ENCODE measurements at regions not wholly inside any gene's neighbourhood (a gene's known extent, or its start where the extent isn't known, plus 50 kb on each side); places are given as distances from the start of the nearest gene placed in this dataset.

- no peaks in the 10 kb centered on the region for H3K36me3 ChIP-seq (ENCODE audit: control insufficient read depth in 2 of 2, extremely low read depth in 1 of 2, insufficient read depth in 2 of 2, low read length in 2 of 2)
- DNase-seq (ENCODE audit: low read depth, low spot score) (peak; percentile 32), FAIRE-seq (peak; percentile 9)
- no peaks in the 10 kb centered on the region for H3K9me3 ChIP-seq (ENCODE audit: control insufficient read depth, low read depth, low read length)
- H3K27ac ChIP-seq (ENCODE audit: control insufficient read depth, insufficient read depth, low read length) = peak overlapping the region; percentile 71
- H3K9ac ChIP-seq (ENCODE audit: control insufficient read depth, extremely low read depth, insufficient read depth, low read length) = no peak overlapping the region
- H3K4me3 ChIP-seq (ENCODE audit: control insufficient read depth in 2 of 3, extremely low read depth in 1 of 3, insufficient read depth in 2 of 3, low read depth in 1 of 3, low read length in 3 of 3) = peak overlapping the region in 1 of 3 experiments; percentile 11
- peaks cover 41% of the 10 kb centered on the region for H3K4me1 ChIP-seq (ENCODE audit: control insufficient read depth, extremely low read depth, insufficient read depth, low read length)
- TF ChIP-seq CTCF (optimal IDR thresholded peaks at IDR 0.05 in 1 of 3, IDR thresholded peaks at IDR 0.05 in 1 of 3, conservative IDR thresholded peaks at IDR 0.05 in 1 of 3; ENCODE audit: extremely low read depth in 1 of 3, insufficient read depth in 2 of 3, low read length in 3 of 3) = no peak
- no peak for TF ChIP-seq EZH2 (IDR thresholded peaks at IDR 0.05; ENCODE audit: low read length)
- no peaks in the 10 kb centered on the region for H3K27me3 ChIP-seq (ENCODE audit: control insufficient read depth, extremely low read depth, insufficient read depth, low read length)
- no peaks in the 10 kb centered on the region for H4K20me1 ChIP-seq (ENCODE audit: control insufficient read depth, extremely low read depth, insufficient read depth, low read length)
- no peaks in the 10 kb centered on the region for H3K9me1 ChIP-seq (ENCODE audit: control insufficient read depth, extremely low read depth, insufficient read depth, low read length)
- H3K79me2 ChIP-seq (ENCODE audit: control insufficient read depth, insufficient read depth, low read length) = no peaks in the 10 kb centered on the region
- dilution Hi-C loops (cut with MboI; ENCODE audit: extremely low pct_ligation_motif_present, low sequenced_read_pairs) = no loop called here
- H3K4me2 ChIP-seq (ENCODE audit: control insufficient read depth, extremely low read depth, insufficient read depth, low read depth, low read length) = peak overlapping the region; percentile 33
- no peak overlapping the region for H2AFZ ChIP-seq (ENCODE audit: control insufficient read depth, low read length)
Observed at GRCh38 chr7:131897016-131897789, 340.8 kb upstream of the PODXL start.

- Histone ChIP-seq H3K9me1 (ENCODE audit: control insufficient read depth, extremely low read depth, insufficient read depth, low read length) (no peaks in the 10 kb centered on the region), H3K4me3 (ENCODE audit: control insufficient read depth in 2 of 3, extremely low read depth in 1 of 3, insufficient read depth in 2 of 3, low read depth in 1 of 3, low read length in 3 of 3) (peak overlapping the region in 1 of 3 experiments; percentile 11), H3K79me2 (ENCODE audit: control insufficient read depth, insufficient read depth, low read length) (no peaks in the 10 kb centered on the region), H2AFZ (ENCODE audit: control insufficient read depth, low read length) (no peak overlapping the region), H4K20me1 (ENCODE audit: control insufficient read depth, extremely low read depth, insufficient read depth, low read length) (no peaks in the 10 kb centered on the region), H3K36me3 (ENCODE audit: control insufficient read depth in 2 of 2, extremely low read depth in 1 of 2, insufficient read depth in 2 of 2, low read length in 2 of 2) (no peaks in the 10 kb centered on the region), H3K9me3 (ENCODE audit: control insufficient read depth, low read depth, low read length) (no peaks in the 10 kb centered on the region), H3K9ac (ENCODE audit: control insufficient read depth, extremely low read depth, insufficient read depth, low read length) (no peak overlapping the region), H3K4me2 (ENCODE audit: control insufficient read depth, extremely low read depth, insufficient read depth, low read depth, low read length) (peak overlapping the region; percentile 35), H3K27me3 (ENCODE audit: control insufficient read depth, extremely low read depth, insufficient read depth, low read length) (no peaks in the 10 kb centered on the region), H3K27ac (ENCODE audit: control insufficient read depth, insufficient read depth, low read length) (peak overlapping the region; percentile 71), H3K4me1 (ENCODE audit: control insufficient read depth, extremely low read depth, insufficient read depth, low read length) (peaks cover 41% of the 10 kb centered on the region)
- dilution Hi-C loops (cut with MboI; ENCODE audit: extremely low pct_ligation_motif_present, low sequenced_read_pairs) = no loop called here
- no peak for TF ChIP-seq EZH2 (IDR thresholded peaks at IDR 0.05; ENCODE audit: low read length)
- TF ChIP-seq CTCF (optimal IDR thresholded peaks at IDR 0.05 in 1 of 3, IDR thresholded peaks at IDR 0.05 in 1 of 3, conservative IDR thresholded peaks at IDR 0.05 in 1 of 3; ENCODE audit: extremely low read depth in 1 of 3, insufficient read depth in 2 of 3, low read length in 3 of 3) = no peak
- no peak for DNase-seq (ENCODE audit: low read depth, low spot score)
- no peak for FAIRE-seq
Observed at GRCh38 chr7:131896165-131896863, 339.9 kb upstream of the PODXL start.
